Nephron progenitor cell (in vitro differentiated cells): ENCODE measurements at regions not wholly inside any gene's neighbourhood (a gene's known extent, or its start where the extent isn't known, plus 50 kb on each side); places are given as distances from the start of the nearest gene placed in this dataset.

Experiments used
- DNase-seq: peaks from one replicate; pipeline ENCODE4 v3.0.0; 2021
- H3K27ac Mint-ChIP-seq: 2 replicates; pipeline ENCODE4 v1.8.0; 2021; ENCODE audit warnings: mild to moderate bottlenecking, moderate library complexity, mixed read lengths
- H3K27me3 Mint-ChIP-seq: 2 replicates; pipeline ENCODE4 v1.8.0; 2021; ENCODE audit warnings: mild to moderate bottlenecking, low read depth, mixed read lengths; ENCODE audit not compliant: poor library complexity
- H3K36me3 Mint-ChIP-seq: 2 replicates; pipeline ENCODE4 v1.8.0; 2021; ENCODE audit warnings: low read depth, mixed read lengths
- H3K4me1 Mint-ChIP-seq: 2 replicates; pipeline ENCODE4 v1.8.0; 2021; ENCODE audit warnings: mixed read lengths
- H3K4me3 Mint-ChIP-seq: 2 replicates; pipeline ENCODE4 v1.8.0; 2021; ENCODE audit warnings: mild to moderate bottlenecking, moderate library complexity, mixed read lengths
- H3K9me3 Mint-ChIP-seq: 2 replicates; pipeline ENCODE4 v1.8.0; 2021; ENCODE audit warnings: mild to moderate bottlenecking, moderate library complexity, mixed read lengths
- TF ChIP-seq, protein P1 (sequence below): fragments of 200-600 bp; sonication (generic); IDR thresholded peaks from 2 replicates; pipeline ENCODE4 v1.5.0; 2021; ENCODE audit warnings: antibody characterized with exemption

DNA sequence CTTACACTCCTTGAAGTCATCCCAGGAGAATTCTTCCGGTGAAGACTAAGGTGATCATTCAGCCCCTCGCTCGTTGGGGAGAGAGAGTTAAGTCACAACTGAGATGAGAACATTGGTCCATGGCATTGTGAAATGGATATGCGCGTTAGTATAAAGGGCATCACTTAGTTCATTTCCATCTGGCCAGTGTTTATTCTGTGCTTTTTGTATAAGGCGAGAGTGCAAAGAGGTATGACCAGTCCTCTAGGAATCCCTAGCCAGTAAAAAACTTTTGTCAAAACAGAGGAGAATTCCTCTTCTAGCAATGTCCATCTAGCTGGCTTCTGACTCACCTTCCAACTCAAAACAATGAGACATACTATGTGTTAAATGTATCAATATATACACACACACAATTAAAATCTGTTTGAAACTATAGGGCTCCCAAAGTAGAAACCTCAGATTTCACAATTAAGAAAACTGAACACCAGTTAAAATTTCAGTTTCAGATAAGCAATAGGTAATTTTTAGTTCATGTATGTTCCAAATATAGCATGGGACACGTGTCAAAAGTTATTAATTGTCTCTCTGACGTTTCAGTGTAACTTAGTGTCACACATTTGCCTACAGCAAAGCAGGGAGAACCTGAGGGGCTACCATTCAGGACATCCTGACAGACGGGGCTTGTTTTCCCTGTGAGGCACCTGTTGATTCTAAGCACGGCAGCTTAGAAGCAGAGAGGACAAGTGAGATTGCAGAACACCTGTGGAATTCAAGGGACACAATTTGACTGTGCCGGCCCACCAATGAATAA lies 158.9 kb downstream of the KLF6 start:
- Mint-ChIP-seq H3K27ac (no peak overlapping the region), H3K36me3 (no peaks in the 10 kb centered on the region), H3K27me3 (peaks cover 3% of the 10 kb centered on the region), H3K4me1 (no peaks in the 10 kb centered on the region), H3K4me3 (no peak overlapping the region), H3K9me3 (peaks cover 18% of the 10 kb centered on the region)
- TF ChIP-seq, protein P1, sequence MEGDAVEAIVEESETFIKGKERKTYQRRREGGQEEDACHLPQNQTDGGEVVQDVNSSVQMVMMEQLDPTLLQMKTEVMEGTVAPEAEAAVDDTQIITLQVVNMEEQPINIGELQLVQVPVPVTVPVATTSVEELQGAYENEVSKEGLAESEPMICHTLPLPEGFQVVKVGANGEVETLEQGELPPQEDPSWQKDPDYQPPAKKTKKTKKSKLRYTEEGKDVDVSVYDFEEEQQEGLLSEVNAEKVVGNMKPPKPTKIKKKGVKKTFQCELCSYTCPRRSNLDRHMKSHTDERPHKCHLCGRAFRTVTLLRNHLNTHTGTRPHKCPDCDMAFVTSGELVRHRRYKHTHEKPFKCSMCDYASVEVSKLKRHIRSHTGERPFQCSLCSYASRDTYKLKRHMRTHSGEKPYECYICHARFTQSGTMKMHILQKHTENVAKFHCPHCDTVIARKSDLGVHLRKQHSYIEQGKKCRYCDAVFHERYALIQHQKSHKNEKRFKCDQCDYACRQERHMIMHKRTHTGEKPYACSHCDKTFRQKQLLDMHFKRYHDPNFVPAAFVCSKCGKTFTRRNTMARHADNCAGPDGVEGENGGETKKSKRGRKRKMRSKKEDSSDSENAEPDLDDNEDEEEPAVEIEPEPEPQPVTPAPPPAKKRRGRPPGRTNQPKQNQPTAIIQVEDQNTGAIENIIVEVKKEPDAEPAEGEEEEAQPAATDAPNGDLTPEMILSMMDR = no peak
- DNase-seq = no peak

GRCh38 chr10:3624367-3624766 lies 160.6 kb downstream of the KLF6 start:
- peaks cover under 1% of the 10 kb centered on the region for H3K4me1 Mint-ChIP-seq
- peaks cover 3% of the 10 kb centered on the region for H3K27me3 Mint-ChIP-seq
- no peak overlapping the region for H3K27ac Mint-ChIP-seq
- peaks cover 34% of the 10 kb centered on the region for H3K9me3 Mint-ChIP-seq
- H3K36me3 Mint-ChIP-seq = peaks cover 8% of the 10 kb centered on the region
- TF ChIP-seq, protein P1 = no peak
- H3K4me3 Mint-ChIP-seq = no peak overlapping the region
- no peak for DNase-seq

DNA sequence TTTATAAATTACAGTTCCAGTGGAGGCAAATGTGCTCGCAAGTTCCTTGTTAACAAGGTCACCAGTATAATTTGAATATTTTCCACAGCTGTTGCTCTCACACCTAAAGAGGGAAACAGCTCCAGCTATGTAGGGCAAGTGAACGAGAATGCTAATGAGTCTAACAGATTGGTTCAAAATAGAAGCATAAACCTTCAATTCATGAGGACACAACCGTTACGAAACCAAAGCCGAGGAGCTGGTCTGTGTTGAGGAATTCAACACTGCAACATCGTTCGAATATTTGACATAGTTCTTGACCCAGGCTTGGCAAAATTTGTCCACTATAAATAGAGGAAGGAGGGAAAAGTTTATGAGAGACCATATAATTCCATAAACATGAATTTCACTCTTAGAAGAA lies 161.3 kb downstream of the KLF6 start:
- DNase-seq = no peak
- Mint-ChIP-seq H3K27ac (no peak overlapping the region), H3K4me3 (no peak overlapping the region), H3K9me3 (peaks cover 34% of the 10 kb centered on the region), H3K36me3 (peaks cover 8% of the 10 kb centered on the region), H3K27me3 (peaks cover 3% of the 10 kb centered on the region), H3K4me1 (peaks cover 7% of the 10 kb centered on the region)
- TF ChIP-seq, protein P1 = no peak

DNA sequence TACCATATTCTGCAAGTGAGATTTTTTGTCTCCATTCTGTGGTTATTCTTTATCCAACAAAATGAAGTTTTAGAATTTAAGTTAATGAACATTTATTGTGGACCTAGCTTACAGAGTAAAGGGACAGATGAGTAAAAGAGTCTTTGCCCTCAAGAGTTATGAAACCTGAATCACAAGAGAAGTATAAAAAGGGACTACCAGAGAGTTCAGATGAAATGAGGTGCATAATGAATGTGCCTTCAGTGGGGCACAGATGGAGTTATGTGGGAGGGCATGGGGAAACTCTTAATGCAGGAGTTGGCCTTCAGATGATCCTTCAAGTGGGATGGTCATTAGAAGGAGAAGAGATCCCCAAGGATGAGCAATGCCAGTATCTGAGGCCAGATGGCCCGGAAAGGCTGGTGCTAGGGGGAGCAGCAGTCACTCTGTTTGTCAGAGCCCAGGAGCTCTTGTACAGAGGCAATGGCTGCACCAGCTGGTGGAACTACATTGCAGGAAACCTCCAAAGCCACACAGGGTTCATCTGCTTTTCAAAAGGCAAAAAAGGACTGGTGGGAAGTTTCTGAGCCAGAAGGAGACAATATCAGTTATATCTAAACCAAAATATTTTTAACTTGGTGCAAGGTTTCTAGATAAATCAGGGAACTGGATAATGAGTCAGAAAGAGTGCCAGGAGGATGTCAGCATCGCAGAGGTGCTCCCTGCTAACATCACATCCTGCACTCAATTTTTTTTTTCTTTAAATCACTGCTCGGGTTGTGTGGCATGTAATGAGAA lies 162.0 kb downstream of the KLF6 start:
- no peak for DNase-seq
- Mint-ChIP-seq H3K36me3 (peaks cover 8% of the 10 kb centered on the region), H3K27me3 (peaks cover 3% of the 10 kb centered on the region), H3K4me1 (peaks cover 8% of the 10 kb centered on the region), H3K4me3 (no peak overlapping the region), H3K9me3 (peaks cover 35% of the 10 kb centered on the region), H3K27ac (no peak overlapping the region)
- TF ChIP-seq, protein P1 = no peak

GRCh38 chr10:3622427-3622826 lies 162.6 kb downstream of the KLF6 start:
- Mint-ChIP-seq H3K4me1 (peaks cover 8% of the 10 kb centered on the region), H3K36me3 (peaks cover 8% of the 10 kb centered on the region)
- TF ChIP-seq, protein P1 = no peak

More at GRCh38 chr10:3622427-3622826, 162.6 kb downstream of the KLF6 start:
- H3K9me3 Mint-ChIP-seq = peaks cover 41% of the 10 kb centered on the region
- no peak overlapping the region for H3K27ac Mint-ChIP-seq
- no peak overlapping the region for H3K4me3 Mint-ChIP-seq
- DNase-seq = no peak
- peaks cover 3% of the 10 kb centered on the region for H3K27me3 Mint-ChIP-seq
